Trophoblast cell (in vitro differentiated cells and primary cell): ENCODE measurements at regions not wholly inside any gene's neighbourhood (a gene's known extent, or its start where the extent isn't known, plus 50 kb on each side); places are given as distances from the start of the nearest gene placed in this dataset.

Source experiments
- DNase-seq, 2 donors: peaks; one replicate each; pipeline ENCODE4 v3.0.0-alpha.2; 2016
- H2AFZ ChIP-seq: 2 replicates; pipeline ENCODE4 v1.6.1; 2013; ENCODE audit warnings: low read length, moderate library complexity, mild to moderate bottlenecking; ENCODE audit not compliant: insufficient read depth, poor library complexity
- H2AK5ac ChIP-seq: 2 replicates; pipeline ENCODE4 v1.6.1; 2013; ENCODE audit warnings: mild to moderate bottlenecking, low read length
- H2BK120ac ChIP-seq: 2 replicates; pipeline ENCODE4 v1.6.1; 2013; ENCODE audit warnings: low read length, mild to moderate bottlenecking, moderate library complexity; ENCODE audit not compliant: insufficient read depth, poor library complexity
- H2BK12ac ChIP-seq: 2 replicates; pipeline ENCODE4 v1.6.1; 2013; ENCODE audit warnings: mild to moderate bottlenecking, low read length, moderate library complexity
- H2BK5ac ChIP-seq: 2 replicates; pipeline ENCODE4 v1.6.1; 2013; ENCODE audit warnings: low read length, low read depth, moderate library complexity, mild to moderate bottlenecking; ENCODE audit not compliant: poor library complexity
- H3K14ac ChIP-seq: 2 replicates; pipeline ENCODE4 v1.6.1; 2013; ENCODE audit warnings: mild to moderate bottlenecking, low read length
- H3K18ac ChIP-seq: 2 replicates; pipeline ENCODE4 v1.6.1; 2013; ENCODE audit warnings: mild to moderate bottlenecking, low read length
- H3K23ac ChIP-seq: 2 replicates; pipeline ENCODE4 v1.6.1; 2013; ENCODE audit warnings: low read length
- H3K27ac ChIP-seq: 2 replicates; pipeline ENCODE4 v1.5.1; 2013; ENCODE audit warnings: low read depth, mild to moderate bottlenecking, inconsistent platforms, low read length, moderate library complexity
- H3K27me3 ChIP-seq: 2 replicates; pipeline ENCODE4 v1.6.1; 2013; ENCODE audit warnings: inconsistent platforms, mild to moderate bottlenecking, low read length, moderate library complexity; ENCODE audit not compliant: insufficient read depth
- H3K36me3 ChIP-seq, 2 experiments: 1 replicate in 1 of 2; 2 replicates in 1 of 2; pipeline ENCODE4 v1.6.1; 2013; ENCODE audit warnings: low read length in 2 of 2, mild to moderate bottlenecking in 2 of 2, moderate library complexity in 1 of 2; ENCODE audit not compliant: insufficient read depth in 2 of 2, control insufficient read depth in 1 of 2
- H3K4ac ChIP-seq: 2 replicates; pipeline ENCODE4 v1.6.1; 2013; ENCODE audit warnings: low read depth, mild to moderate bottlenecking, low read length, moderate library complexity
- H3K4me1 ChIP-seq, 2 experiments: 1 replicate in 1 of 2; 2 replicates in 1 of 2; pipeline ENCODE4 v1.6.1; 2013; ENCODE audit warnings: low read length in 2 of 2, mild to moderate bottlenecking in 2 of 2, moderate library complexity in 1 of 2; ENCODE audit not compliant: insufficient read depth in 2 of 2, control insufficient read depth in 1 of 2
- H3K4me2 ChIP-seq: 2 replicates; pipeline ENCODE4 v1.6.1; 2013; ENCODE audit warnings: inconsistent platforms, mild to moderate bottlenecking, low read length, moderate library complexity
- H3K4me3 ChIP-seq: 2 replicates; pipeline ENCODE4 v1.5.1; 2013; ENCODE audit warnings: mild to moderate bottlenecking, low read depth, low read length, inconsistent platforms
- H3K79me1 ChIP-seq: one replicate; pipeline ENCODE4 v1.6.1; 2013; ENCODE audit warnings: low read length
- H3K79me2 ChIP-seq: 2 replicates; pipeline ENCODE4 v1.6.1; 2013; ENCODE audit warnings: low read length, mild to moderate bottlenecking; ENCODE audit not compliant: control insufficient read depth, insufficient read depth, poor library complexity
- H3K9ac ChIP-seq: 2 replicates; pipeline ENCODE4 v1.6.1; 2013; ENCODE audit warnings: mild to moderate bottlenecking, low read length
- H3K9me3 ChIP-seq: 2 replicates; pipeline ENCODE4 v1.6.1; 2013; ENCODE audit warnings: low read depth, mild to moderate bottlenecking, control low read depth, inconsistent platforms, low read length; ENCODE audit not compliant: insufficient read depth
- H4K12ac ChIP-seq: 2 replicates; pipeline ENCODE4 v1.6.1; 2013; ENCODE audit warnings: low read depth, mild to moderate bottlenecking, low read length, moderate library complexity
- H4K8ac ChIP-seq: 2 replicates; pipeline ENCODE4 v1.6.1; 2013; ENCODE audit warnings: low read depth, mild to moderate bottlenecking, low read length, moderate library complexity
- H4K91ac ChIP-seq: one replicate; pipeline ENCODE4 v1.6.1; 2013; ENCODE audit warnings: low read depth, mild to moderate bottlenecking, low read length, moderate library complexity
- WGBS: extraction: QIAGEN DNeasy Blood & Tissue Kit; methylation state at CpG from one replicate; pipeline ENCODE4 v1.1.7; 2013; ENCODE audit warnings: missing lambda C conversion rate; ENCODE audit not compliant: insufficient read length, insufficient coverage; ENCODE audit errors: extremely low coverage; 5-methylcytosine and 5-hydroxymethylcytosine counted together

- H3K14ac ChIP-seq, result no peak overlapping the region
- no peaks in the 10 kb centered on the region for H3K4me1 ChIP-seq
- no peak overlapping the region for H2BK120ac ChIP-seq
- H3K27me3 ChIP-seq, result no peaks in the 10 kb centered on the region
- H3K79me2 ChIP-seq, result no peaks in the 10 kb centered on the region
- no peak overlapping the region for H3K4me2 ChIP-seq
- no peak overlapping the region for H2BK12ac ChIP-seq
- H3K23ac ChIP-seq, result no peak overlapping the region
- no CpG with 5 or more reads among the region's 8 CpGs for WGBS
- H3K79me1 ChIP-seq, result no peaks in the 10 kb centered on the region
- H2BK5ac ChIP-seq, result no peak overlapping the region
- no peak overlapping the region for H2AK5ac ChIP-seq
- H3K18ac ChIP-seq, result no peak overlapping the region
- no peaks in the 10 kb centered on the region for H3K36me3 ChIP-seq
- no peak overlapping the region for H3K4me3 ChIP-seq
- H4K12ac ChIP-seq, result no peak overlapping the region
- no peak overlapping the region for H2AFZ ChIP-seq
- no peak for DNase-seq
- no peak overlapping the region for H3K27ac ChIP-seq
- no peaks in the 10 kb centered on the region for H3K9me3 ChIP-seq
- no peak overlapping the region for H4K91ac ChIP-seq
- H3K4ac ChIP-seq, result no peak overlapping the region
- H4K8ac ChIP-seq, result no peak overlapping the region
- H3K9ac ChIP-seq, result no peak overlapping the region
Measured at GRCh38 chr15:99504823-99505551, 60.8 kb upstream of the MEF2A start.

- WGBS, result no CpG with 5 or more reads among the region's 3 CpGs
- H4K91ac ChIP-seq, result no peak overlapping the region
- H2AFZ ChIP-seq, result no peak overlapping the region
- no peaks in the 10 kb centered on the region for H3K79me1 ChIP-seq
- H3K27ac ChIP-seq, result no peak overlapping the region
- H3K27me3 ChIP-seq, result no peaks in the 10 kb centered on the region
- no peak overlapping the region for H3K4me2 ChIP-seq
- H3K79me2 ChIP-seq, result no peaks in the 10 kb centered on the region
- no peak overlapping the region for H3K9ac ChIP-seq
- no peaks in the 10 kb centered on the region for H3K9me3 ChIP-seq
- H4K8ac ChIP-seq, result no peak overlapping the region
- H3K4ac ChIP-seq, result no peak overlapping the region
- no peak overlapping the region for H3K23ac ChIP-seq
- H2BK12ac ChIP-seq, result no peak overlapping the region
- H4K12ac ChIP-seq, result no peak overlapping the region
- no peak overlapping the region for H3K18ac ChIP-seq
- H3K4me3 ChIP-seq, result no peak overlapping the region
- no peaks in the 10 kb centered on the region for H3K4me1 ChIP-seq
- no peak overlapping the region for H2BK120ac ChIP-seq
- H2AK5ac ChIP-seq, result no peak overlapping the region
- H3K36me3 ChIP-seq, result no peaks in the 10 kb centered on the region
- DNase-seq, result no peak
- no peak overlapping the region for H2BK5ac ChIP-seq
- H3K14ac ChIP-seq, result no peak overlapping the region
Measured at GRCh38 chr15:99506399-99506798, 59.4 kb upstream of the MEF2A start.

GRCh38 chr15:99507016-99507503, 58.7 kb upstream of the MEF2A start:
- H3K79me2 ChIP-seq, result no peaks in the 10 kb centered on the region
- no peak overlapping the region for H3K4me3 ChIP-seq
- no peak overlapping the region for H3K27ac ChIP-seq
- H3K79me1 ChIP-seq, result no peaks in the 10 kb centered on the region
- H3K4me2 ChIP-seq, result no peak overlapping the region
- H2BK5ac ChIP-seq, result no peak overlapping the region
- no peak overlapping the region for H2BK12ac ChIP-seq
- no peaks in the 10 kb centered on the region for H3K36me3 ChIP-seq
- no peak for DNase-seq
- no peak overlapping the region for H3K23ac ChIP-seq
- no peak overlapping the region for H2AK5ac ChIP-seq
- no peak overlapping the region for H2BK120ac ChIP-seq
- H2AFZ ChIP-seq, result no peak overlapping the region
- no peaks in the 10 kb centered on the region for H3K9me3 ChIP-seq
- H4K12ac ChIP-seq, result no peak overlapping the region
- no peak overlapping the region for H3K4ac ChIP-seq
- no peak overlapping the region for H3K18ac ChIP-seq
- no peak overlapping the region for H4K8ac ChIP-seq
- H3K9ac ChIP-seq, result no peak overlapping the region
- no peak overlapping the region for H4K91ac ChIP-seq
- H3K14ac ChIP-seq, result no peak overlapping the region
- H3K4me1 ChIP-seq, result no peaks in the 10 kb centered on the region
- WGBS, result no CpG with 5 or more reads among the region's 6 CpGs
- no peaks in the 10 kb centered on the region for H3K27me3 ChIP-seq

- Histone ChIP-seq H3K27ac (no peak overlapping the region), H3K79me2 (no peaks in the 10 kb centered on the region), H3K4me1 (no peaks in the 10 kb centered on the region), H3K23ac (no peak overlapping the region), H3K4me3 (no peak overlapping the region), H2BK5ac (no peak overlapping the region), H4K8ac (no peak overlapping the region), H2AK5ac (no peak overlapping the region), H4K91ac (no peak overlapping the region), H2BK12ac (no peak overlapping the region), H2BK120ac (no peak overlapping the region), H3K36me3 (no peaks in the 10 kb centered on the region), H2AFZ (no peak overlapping the region), H3K14ac (no peak overlapping the region), H3K4ac (no peak overlapping the region), H4K12ac (no peak overlapping the region), H3K18ac (no peak overlapping the region), H3K79me1 (no peaks in the 10 kb centered on the region), H3K9me3 (no peaks in the 10 kb centered on the region), H3K27me3 (no peaks in the 10 kb centered on the region), H3K4me2 (no peak overlapping the region), H3K9ac (no peak overlapping the region)
- DNase-seq, result no peak
- no CpG with 5 or more reads among the region's 24 CpGs for WGBS
Measured at GRCh38 chr15:99507504-99508310, 58.1 kb upstream of the MEF2A start.
